C4-2B (cell line): ENCODE measurements at regions not wholly inside any gene's neighbourhood (a gene's known extent, or its start where the extent isn't known, plus 50 kb on each side); places are given as distances from the start of the nearest gene placed in this dataset.

Source experiments
- CTCF ChIP-seq: fragments of 450-650 bp; conservative IDR thresholded peaks from 2 replicates; pipeline ENCODE4 v1.5.1; 2017; ENCODE audit warnings: mild to moderate bottlenecking
- ZFX ChIP-seq: fragments of 450-650 bp; IDR thresholded peaks from 2 replicates; pipeline ENCODE4 v1.6.1; 2017

GRCh38 chr3:23676093-23676492 lies 129.7 kb upstream of the UBE2E1 start:
- no peak for TF ChIP-seq CTCF
- no peak for TF ChIP-seq ZFX
